OCI-LY3 (cell line): ENCODE measurements at regions not wholly inside any gene's neighbourhood (a gene's known extent, or its start where the extent isn't known, plus 50 kb on each side); places are given as distances from the start of the nearest gene placed in this dataset.

Experiments used
- EZH2phosphoT487 ChIP-seq: fragments of 200-600 bp; shearing (Covaris generic); IDR thresholded peaks from 2 replicates; pipeline ENCODE4 v1.6.1; 2018; ENCODE audit warnings: antibody characterized with exemption, mixed run types, low read depth
- TF ChIP-seq, protein P1 (sequence below): fragments of 200-600, 300-600 bp; sonication (generic); IDR thresholded peaks from 2 replicates; pipeline ENCODE4 v1.5.1; 2014; ENCODE audit warnings: antibody characterized with exemption, low read length, low read depth

DNA sequence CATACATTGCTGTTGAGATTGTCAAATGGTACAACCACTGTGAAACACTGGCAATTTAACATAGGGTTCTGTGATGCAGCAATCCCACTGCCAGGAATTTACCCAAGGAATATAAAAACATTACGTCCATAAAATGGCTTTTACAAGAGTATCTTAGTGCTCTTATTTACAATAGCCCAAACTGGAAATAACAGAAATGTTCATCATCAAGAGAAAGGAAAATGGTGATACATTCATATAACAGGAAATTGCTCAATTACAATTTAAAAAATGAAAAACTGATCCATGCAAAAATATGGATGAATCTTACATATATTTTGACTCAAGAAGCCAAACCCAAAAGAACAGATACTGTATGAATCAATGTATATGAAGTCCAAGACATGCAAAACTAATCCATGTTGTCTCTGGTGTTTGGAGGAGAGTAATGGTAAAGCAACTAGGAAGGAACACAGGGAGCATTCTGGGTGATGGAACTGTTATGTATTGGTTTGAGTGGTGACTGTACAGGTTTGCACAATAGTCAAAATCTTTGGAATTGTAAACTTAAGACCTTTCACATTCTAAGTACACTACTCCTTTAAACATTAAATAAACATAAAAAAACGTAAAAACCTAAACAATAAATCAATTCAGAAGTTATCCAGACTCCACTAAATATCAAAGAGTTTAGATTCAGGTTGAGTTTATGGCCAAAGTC lies 104.8 kb upstream of the WDR75 start:
- TF ChIP-seq, protein P1, sequence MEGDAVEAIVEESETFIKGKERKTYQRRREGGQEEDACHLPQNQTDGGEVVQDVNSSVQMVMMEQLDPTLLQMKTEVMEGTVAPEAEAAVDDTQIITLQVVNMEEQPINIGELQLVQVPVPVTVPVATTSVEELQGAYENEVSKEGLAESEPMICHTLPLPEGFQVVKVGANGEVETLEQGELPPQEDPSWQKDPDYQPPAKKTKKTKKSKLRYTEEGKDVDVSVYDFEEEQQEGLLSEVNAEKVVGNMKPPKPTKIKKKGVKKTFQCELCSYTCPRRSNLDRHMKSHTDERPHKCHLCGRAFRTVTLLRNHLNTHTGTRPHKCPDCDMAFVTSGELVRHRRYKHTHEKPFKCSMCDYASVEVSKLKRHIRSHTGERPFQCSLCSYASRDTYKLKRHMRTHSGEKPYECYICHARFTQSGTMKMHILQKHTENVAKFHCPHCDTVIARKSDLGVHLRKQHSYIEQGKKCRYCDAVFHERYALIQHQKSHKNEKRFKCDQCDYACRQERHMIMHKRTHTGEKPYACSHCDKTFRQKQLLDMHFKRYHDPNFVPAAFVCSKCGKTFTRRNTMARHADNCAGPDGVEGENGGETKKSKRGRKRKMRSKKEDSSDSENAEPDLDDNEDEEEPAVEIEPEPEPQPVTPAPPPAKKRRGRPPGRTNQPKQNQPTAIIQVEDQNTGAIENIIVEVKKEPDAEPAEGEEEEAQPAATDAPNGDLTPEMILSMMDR, result no peak
- TF ChIP-seq EZH2phosphoT487, result no peak
